ENCODE measurements at regions not wholly inside any gene's neighbourhood (a gene's known extent, or its start where the extent isn't known, plus 50 kb on each side); places are given as distances from the start of the nearest gene placed in this dataset.

- no peak for TF ChIP-seq CTCF (IDR thresholded peaks at IDR 0.05; ENCODE audit: unreplicated experiment)
- Mint-ChIP-seq H3K4me3 (ENCODE audit: low read depth, unreplicated experiment) (no peak overlapping the region), H3K36me3 (ENCODE audit: insufficient read depth, unreplicated experiment) (no peaks in the 10 kb centered on the region), H3K4me1 (ENCODE audit: low read depth, unreplicated experiment) (no peaks in the 10 kb centered on the region), H3K27ac (ENCODE audit: unreplicated experiment) (no peak overlapping the region), H3K27me3 (ENCODE audit: unreplicated experiment) (no peaks in the 10 kb centered on the region), H3K9me3 (ENCODE audit: low read depth, unreplicated experiment) (peaks cover 5% of the 10 kb centered on the region)
- no peak for DNase-seq
- CTCF ChIA-PET, result no interaction called here
- no TSS peak for BruUV-seq (replicated peaks)
- intact Hi-C loops (cut with micrococcal nuclease; ENCODE audit: unreplicated experiment), result no loop called here
Measured at GRCh38 chr4:31617667-31618066, 897.5 kb downstream of the PCDH7 start.

- CTCF ChIA-PET, result no interaction called here
- no TSS peak for BruUV-seq (replicated peaks)
- DNase-seq, result no peak
Measured at GRCh38 chr4:31620476-31620875, 900.3 kb downstream of the PCDH7 start.

GRCh38 chr4:31645236-31645635 lies 925.1 kb downstream of the PCDH7 start:
- Mint-ChIP-seq H3K36me3 (ENCODE audit: insufficient read depth, unreplicated experiment) (no peaks in the 10 kb centered on the region), H3K27ac (ENCODE audit: unreplicated experiment) (no peak overlapping the region), H3K27me3 (ENCODE audit: unreplicated experiment) (no peaks in the 10 kb centered on the region), H3K9me3 (ENCODE audit: low read depth, unreplicated experiment) (peaks cover 6% of the 10 kb centered on the region), H3K4me3 (ENCODE audit: low read depth, unreplicated experiment) (no peak overlapping the region), H3K4me1 (ENCODE audit: low read depth, unreplicated experiment) (no peaks in the 10 kb centered on the region)
- CTCF ChIA-PET, result no interaction called here
- BruUV-seq (replicated peaks), result no TSS peak
- intact Hi-C loops (cut with micrococcal nuclease; ENCODE audit: unreplicated experiment), result no loop called here
- no peak for TF ChIP-seq CTCF (IDR thresholded peaks at IDR 0.05; ENCODE audit: unreplicated experiment)
- no peak for DNase-seq

More at GRCh38 chr4:31620476-31620875, 900.3 kb downstream of the PCDH7 start:
- H3K4me3 Mint-ChIP-seq (ENCODE audit: low read depth, unreplicated experiment), result no peak overlapping the region
- H3K9me3 Mint-ChIP-seq (ENCODE audit: low read depth, unreplicated experiment), result peaks cover 5% of the 10 kb centered on the region
- intact Hi-C loops (cut with micrococcal nuclease; ENCODE audit: unreplicated experiment), result no loop called here
- no peaks in the 10 kb centered on the region for H3K4me1 Mint-ChIP-seq (ENCODE audit: low read depth, unreplicated experiment)
- no peak overlapping the region for H3K27ac Mint-ChIP-seq (ENCODE audit: unreplicated experiment)
- no peak for TF ChIP-seq CTCF (IDR thresholded peaks at IDR 0.05; ENCODE audit: unreplicated experiment)
- H3K36me3 Mint-ChIP-seq (ENCODE audit: insufficient read depth, unreplicated experiment), result no peaks in the 10 kb centered on the region
- H3K27me3 Mint-ChIP-seq (ENCODE audit: unreplicated experiment), result no peaks in the 10 kb centered on the region

GRCh38 chr4:31647786-31648185 lies 927.6 kb downstream of the PCDH7 start:
- Mint-ChIP-seq H3K4me3 (ENCODE audit: low read depth, unreplicated experiment) (no peak overlapping the region), H3K36me3 (ENCODE audit: insufficient read depth, unreplicated experiment) (no peaks in the 10 kb centered on the region), H3K9me3 (ENCODE audit: low read depth, unreplicated experiment) (peaks cover 3% of the 10 kb centered on the region), H3K4me1 (ENCODE audit: low read depth, unreplicated experiment) (no peaks in the 10 kb centered on the region), H3K27ac (ENCODE audit: unreplicated experiment) (no peak overlapping the region), H3K27me3 (ENCODE audit: unreplicated experiment) (no peaks in the 10 kb centered on the region)
- no peak for TF ChIP-seq CTCF (IDR thresholded peaks at IDR 0.05; ENCODE audit: unreplicated experiment)
- BruUV-seq (replicated peaks), result no TSS peak
- DNase-seq, result no peak
- CTCF ChIA-PET, result no interaction called here
- intact Hi-C loops (cut with micrococcal nuclease; ENCODE audit: unreplicated experiment), result no loop called here

GRCh38 chr4:31649878-31650277 lies 929.7 kb downstream of the PCDH7 start:
- H3K4me3 Mint-ChIP-seq (ENCODE audit: low read depth, unreplicated experiment), result no peak overlapping the region
- DNase-seq, result no peak
- TF ChIP-seq CTCF (IDR thresholded peaks at IDR 0.05; ENCODE audit: unreplicated experiment), result no peak
- intact Hi-C loops (cut with micrococcal nuclease; ENCODE audit: unreplicated experiment), result no loop called here
- H3K27ac Mint-ChIP-seq (ENCODE audit: unreplicated experiment), result no peak overlapping the region
- CTCF ChIA-PET, result no interaction called here
- no peaks in the 10 kb centered on the region for H3K27me3 Mint-ChIP-seq (ENCODE audit: unreplicated experiment)
- BruUV-seq (replicated peaks), result no TSS peak
- H3K9me3 Mint-ChIP-seq (ENCODE audit: low read depth, unreplicated experiment), result no peaks in the 10 kb centered on the region
- no peaks in the 10 kb centered on the region for H3K4me1 Mint-ChIP-seq (ENCODE audit: low read depth, unreplicated experiment)
- H3K36me3 Mint-ChIP-seq (ENCODE audit: insufficient read depth, unreplicated experiment), result no peaks in the 10 kb centered on the region

Data from Calu3 (cell line).